Hippocampal formation (tissue), 2 donors: ENCODE measurements at regions not wholly inside any gene's neighbourhood (a gene's known extent, or its start where the extent isn't known, plus 50 kb on each side); places are given as distances from the start of the nearest gene placed in this dataset.

Experiments used
- DNase-seq, 2 donors: peaks; one replicate each; lab custom pipeline; 2025; lab: John Stamatoyannopoulos, UW

DNA sequence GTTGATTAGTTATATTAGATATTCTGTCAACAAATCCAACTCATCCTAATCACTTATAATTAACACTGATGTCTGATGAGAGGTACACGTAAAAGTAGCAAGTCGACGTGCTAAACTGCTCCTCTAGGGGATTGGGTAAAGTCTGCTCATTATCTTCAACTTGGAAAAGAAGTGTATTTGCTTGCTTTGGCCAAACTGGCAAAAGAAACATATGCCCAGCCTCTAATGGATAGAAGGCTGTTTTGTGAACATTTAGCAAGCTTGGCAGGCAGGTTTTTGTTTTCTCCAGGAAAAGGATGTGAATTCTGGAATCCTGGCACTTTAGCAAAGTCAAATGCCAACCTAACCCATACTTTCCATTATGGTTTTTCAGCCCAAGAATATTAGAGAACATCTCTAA is 264.8 kb downstream of the TBL1XR1 start:
- no peak for DNase-seq

DNA sequence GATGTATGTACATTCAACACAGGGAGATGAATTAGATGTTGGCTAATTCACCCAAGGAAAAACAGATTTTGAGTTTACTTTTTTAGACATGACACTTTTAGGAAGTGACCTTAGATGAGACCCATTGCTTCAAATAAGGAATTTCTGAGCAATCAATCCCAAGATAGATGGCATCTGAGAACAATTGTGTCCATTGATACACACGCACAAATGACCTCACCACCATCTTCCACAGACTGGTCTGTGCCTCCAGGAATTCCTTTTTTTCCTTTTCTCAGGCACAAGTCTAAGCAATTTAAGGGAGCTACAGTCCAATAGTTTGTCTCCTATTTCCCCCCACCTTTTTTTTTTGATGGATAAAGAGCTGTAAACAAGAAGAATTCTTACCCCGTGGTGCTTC is 265.3 kb downstream of the TBL1XR1 start:
- no peak for DNase-seq

DNA sequence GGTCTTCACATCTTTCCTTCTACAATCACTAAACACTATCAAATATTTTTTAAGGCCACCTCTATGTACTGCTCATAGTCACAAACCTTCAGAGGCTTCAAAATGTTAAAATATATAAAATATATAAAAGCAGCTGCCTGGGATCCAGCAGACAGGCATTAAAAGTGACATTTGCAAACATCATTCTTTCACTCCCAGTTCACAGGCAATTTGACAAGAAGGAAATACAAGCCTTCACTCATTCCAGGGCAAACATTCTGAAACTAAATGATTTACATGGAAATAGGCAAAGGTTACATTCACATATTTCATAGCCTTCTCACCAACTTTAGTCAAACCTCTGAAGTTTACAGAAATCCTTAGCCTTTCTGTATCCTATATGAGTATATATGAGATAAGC is 266.3 kb downstream of the TBL1XR1 start:
- DNase-seq, result no peak

DNA sequence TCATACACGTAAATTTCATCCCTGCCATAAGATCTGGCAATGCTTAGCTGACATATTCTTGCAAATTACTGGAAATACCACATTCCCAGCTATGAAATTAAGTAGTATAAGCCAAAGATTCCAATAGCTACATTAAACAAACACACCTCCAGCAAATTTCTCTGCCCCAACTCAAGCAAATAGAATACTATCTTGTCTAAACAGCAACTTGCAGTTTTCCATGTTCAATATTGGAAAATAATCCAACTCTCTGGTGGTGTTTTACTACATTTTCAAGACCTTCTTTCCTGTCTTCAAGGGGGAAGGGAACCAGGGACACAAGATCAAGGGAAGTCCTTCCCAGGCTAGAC is 268.7 kb downstream of the TBL1XR1 start:
- DNase-seq, result no peak

DNA sequence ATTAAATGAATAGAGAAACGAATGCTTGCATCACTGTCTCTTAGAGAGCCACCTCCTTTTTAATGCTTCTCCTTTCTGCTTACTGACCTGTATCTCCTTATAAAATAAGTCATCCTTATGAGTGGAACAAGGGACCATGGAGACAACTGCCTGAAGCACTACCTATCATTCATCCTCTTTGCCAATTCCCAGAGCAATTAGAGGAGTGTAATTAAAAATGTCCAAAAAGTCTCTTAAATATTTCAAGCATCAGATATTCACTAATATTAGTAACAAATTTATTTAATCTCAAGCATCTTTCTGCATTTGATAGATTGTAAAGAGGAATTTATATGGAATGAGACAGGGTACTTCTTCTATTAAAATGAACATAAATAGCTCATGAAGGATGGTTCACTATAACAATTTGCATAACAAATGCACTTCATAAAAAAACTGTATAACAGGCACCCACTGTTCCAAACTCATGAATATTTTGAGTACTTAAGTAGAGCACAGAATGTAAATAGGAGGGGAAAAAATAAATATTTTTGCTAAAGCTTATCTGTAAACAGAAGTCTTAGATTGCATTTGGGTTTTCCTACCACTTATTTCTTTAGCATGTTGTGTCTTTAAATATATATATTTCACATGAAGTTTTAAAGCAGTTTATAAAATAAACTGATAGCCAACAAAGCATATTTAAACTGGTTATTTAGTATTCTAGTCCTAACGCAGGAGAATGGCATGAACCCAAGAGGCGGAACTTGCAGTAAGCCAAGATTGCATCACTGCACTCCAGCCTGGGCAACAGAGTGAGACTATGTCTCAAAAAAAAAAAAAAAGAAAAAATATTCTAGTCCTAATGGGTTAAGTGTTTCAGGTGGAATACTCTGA is 269.3 kb downstream of the TBL1XR1 start:
- DNase-seq, result no peak

DNA sequence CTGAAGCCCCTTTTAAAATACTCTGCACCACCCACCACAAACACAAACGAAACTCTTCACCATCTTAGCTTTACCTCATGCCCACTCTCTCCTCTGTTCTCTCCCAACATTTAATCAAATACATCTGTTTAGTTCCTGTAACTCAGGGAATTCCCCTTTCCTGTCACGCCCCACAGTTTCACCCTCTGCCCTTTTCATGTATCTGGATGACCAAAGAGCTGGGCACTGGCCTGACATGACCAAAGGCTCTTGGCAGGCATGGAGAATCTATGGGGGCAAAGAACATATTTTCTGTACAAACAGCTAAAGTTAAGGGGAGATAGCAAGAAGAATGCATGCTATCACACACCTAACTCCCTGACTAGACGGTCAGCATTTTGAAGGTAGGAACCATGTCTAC is 270.0 kb downstream of the TBL1XR1 start:
- no peak for DNase-seq

DNA sequence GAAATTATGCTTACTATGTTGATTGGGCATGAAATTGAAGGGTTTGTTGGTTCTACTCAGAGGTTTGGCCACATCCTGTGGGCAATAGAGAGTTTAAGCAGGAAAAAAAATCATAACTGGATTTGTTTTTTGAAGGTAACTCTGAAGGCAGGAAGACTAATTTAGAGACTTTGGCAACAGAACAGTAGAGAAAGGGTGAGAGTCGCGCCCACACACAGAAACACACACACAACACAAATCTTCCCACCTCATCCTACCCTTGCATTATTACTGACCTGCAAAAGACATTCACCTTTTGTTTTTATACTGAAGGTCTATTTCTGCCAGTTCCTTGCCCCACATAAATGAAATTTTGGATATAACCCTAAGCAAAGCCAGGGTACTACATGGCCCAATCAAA is 270.6 kb downstream of the TBL1XR1 start:
- DNase-seq, result no peak

DNA sequence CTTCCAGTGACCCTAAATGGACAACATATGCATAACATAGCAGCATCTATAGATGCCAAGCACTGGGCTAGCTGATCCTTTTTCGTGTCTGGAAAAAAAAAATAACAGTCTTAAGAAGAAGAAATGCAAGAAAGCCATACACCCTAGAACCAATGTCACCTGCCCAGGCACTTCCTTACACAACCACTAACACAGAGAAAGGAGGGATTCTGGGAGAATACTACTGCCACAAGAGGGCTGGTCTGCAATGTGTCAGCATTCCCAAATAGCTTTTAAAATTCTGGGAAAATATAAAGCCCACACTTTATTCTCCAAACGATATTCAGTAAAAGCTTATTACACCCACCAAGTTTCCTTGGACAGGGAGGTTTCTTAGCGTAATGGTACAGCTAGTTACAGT is 271.2 kb downstream of the TBL1XR1 start:
- DNase-seq, result no peak

DNA sequence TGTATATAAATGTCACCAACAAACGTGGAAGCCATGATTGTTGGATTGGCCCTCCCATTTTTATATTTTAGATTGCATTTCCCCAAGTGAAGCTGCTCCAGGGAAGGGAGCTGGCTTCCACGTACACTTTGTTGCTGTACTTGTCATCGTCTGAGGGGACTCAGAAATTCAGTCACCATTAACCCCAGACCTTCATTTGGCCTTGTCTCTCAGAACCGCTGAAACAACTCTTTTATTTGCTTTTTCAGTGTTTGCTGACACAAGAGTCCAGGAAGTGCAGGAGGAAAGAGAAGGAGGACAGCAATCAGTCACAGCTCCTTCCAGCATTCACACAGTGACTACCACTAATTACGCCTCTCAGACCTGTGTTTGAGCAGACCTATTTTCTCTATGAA is 276.5 kb downstream of the TBL1XR1 start:
- DNase-seq, result no peak

DNA sequence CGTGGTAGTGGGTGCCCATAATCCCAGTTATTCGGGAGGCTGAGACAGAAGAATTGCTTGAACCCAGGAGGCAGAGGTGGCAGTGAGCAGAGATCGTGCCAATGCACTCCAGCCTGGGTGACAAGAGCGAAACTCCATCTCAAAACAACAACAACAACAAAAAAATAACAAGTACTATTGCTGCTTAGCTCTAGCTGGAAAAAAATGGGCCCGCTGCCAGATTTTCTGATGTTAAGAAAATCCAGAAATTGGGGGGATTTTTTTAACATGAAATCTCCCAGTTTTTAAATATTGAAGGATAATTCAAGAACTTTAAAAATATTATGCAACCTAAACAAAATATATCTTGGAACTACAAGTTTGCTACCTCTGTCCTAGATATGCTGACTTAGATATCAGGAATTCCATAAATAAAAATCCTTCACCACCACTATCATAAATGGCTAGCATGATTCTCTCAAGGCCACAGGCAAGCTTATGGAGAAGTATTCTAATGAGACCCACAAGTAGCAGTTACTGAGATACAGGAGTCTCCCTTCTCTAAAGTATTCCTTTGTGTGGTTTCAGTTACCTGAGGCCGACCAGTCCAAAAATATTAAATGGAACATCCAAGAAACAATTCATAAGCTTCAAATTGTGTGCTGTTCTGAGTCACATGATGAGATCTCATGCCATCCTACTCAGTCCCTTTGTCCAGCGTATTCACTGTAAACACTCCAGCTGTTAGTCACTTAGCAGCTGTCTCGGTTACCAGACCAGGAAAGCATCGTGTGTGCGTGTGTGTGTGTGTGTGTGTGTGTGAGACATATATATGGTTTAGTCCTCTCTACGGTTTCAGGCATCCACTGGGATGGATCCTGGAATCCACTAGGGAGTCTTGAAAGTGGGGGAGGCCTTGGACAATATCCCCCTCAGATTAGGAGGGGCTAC is 277.2 kb downstream of the TBL1XR1 start:
- DNase-seq, result no peak

DNA sequence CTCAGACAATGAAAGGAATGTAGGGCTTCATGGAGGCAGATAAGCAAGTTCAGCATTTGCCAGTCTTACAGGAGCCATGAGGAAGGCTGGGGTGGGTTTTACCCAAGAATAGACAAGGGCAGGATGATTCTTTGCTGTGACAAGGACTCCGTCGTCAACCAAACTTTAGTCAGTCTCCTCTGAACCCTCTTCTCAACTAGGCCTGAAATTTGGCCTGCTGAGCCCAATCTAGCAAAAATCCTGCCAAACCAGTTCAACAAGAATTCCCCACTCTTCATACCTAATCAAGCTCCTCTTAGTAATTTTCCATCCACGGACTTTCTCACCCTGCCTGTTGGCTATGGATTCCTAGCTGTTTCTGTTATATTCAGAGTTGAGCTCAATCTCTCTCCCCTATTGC is 280.5 kb downstream of the TBL1XR1 start:
- no peak for DNase-seq

DNA sequence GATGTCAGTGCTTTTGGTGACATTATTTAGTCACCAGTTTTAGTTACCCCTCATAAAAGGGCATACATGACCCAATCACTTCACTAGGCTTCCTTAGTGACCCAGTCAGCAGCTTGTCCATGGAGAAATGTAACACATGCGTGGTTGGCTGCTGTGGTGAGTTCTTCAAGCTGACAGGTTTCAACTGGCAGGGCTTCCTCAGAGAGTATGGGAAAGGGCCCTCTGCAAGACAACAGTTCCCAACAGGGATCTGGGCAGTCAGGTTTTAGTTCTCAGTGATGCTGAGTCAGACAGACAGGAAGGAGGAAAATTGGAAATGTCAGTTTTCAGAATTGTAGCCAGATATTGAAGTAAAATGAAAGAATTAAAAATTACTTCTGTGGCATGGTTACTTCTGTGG is 282.5 kb downstream of the TBL1XR1 start:
- DNase-seq, result no peak

DNA sequence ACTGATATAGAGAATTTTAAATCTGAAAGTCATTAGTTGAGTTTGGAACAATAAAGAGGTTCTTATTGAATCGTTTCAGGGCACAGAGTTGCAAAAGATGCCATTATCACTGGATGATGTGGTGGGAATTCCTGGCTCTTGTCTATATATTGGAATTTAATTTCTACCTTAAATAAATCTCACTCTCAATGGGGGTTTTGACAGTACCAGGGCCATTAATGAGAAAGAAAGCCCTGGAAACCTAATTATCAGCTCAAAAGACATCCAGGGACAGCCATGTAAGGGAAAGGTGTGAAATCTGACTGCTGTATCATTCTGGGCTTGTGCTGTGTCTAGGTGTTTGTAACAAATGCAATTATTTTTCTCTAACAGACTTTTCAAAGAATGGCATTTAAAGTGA is 285.7 kb downstream of the TBL1XR1 start:
- DNase-seq, result no peak

DNA sequence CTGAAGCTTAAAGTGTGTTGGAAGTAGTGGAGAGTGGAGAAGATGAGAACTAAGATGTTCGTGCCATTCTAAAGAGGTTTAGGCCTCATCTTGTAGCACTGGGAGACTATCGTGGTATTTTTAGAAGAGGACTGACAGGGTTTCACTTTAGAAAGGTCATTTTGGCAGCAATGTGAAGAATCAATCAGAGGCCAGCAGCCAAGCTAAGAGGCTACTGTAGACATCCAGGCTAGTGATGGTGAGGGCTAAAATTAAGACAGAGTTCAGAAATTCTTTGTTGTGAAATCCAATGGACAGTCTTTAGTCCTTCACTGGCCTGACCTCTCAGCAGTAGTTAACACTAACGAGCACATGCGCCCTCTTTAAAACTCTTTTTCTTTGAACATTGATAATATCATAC is 288.2 kb downstream of the TBL1XR1 start:
- DNase-seq, result no peak

DNA sequence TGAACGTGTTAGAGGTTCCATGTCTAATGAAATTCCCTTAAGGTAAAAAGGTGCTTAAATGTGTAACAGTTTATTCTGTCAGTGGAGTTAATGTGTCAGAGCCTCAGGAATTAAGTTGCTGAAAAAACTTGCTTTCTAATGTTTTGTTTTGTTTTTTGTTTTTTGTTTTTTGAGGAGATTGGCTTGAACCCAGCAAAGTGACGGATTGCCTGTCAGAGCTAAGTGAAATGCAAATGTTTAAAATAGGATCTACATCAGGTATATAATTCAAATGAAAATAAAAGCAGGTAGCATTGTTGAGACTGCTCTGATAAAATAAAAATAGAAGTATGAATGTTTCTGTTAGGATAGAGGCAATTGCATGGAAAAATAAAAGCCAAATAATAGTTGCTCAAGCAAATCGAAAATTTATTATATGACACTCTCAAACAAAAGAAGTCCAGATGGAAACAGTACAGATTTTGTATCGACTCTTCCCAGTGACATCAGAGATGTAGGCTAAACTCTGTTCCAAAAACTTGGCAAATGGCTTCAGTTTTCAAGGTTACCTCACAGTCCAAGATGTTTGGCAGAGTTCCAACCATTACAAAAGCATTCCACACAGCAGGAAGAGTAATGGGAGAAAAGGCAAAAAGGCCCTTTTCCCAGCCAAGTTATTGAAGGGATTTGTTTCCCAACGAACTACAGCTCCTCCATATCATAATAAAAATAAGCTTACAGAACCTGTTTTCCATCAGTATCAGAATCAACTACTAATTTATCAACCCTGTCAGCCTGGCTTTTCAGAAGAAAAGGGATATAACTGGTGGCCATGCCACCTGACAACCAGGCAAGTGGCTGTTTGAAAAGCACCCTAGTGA is 291.0 kb downstream of the TBL1XR1 start:
- no peak for DNase-seq

DNA sequence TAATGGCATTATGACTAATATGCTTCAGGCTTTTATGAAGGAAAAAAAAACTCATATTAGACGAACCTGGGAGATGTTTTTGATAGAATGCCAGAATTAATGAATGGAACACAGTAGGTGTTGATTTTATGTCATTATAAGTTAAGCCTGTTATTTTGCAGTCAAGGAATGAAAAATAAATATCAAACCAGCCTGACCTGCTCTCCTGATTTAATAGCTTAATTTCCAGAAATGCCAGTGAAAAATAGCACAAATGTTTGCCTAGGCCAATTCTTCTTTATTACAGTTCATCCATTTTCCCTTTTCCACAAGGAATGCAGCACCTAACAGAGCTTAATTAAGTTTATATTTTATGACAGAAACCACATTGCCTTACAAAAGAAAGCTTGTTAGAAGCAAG is 292.0 kb downstream of the TBL1XR1 start:
- DNase-seq, result no peak

DNA sequence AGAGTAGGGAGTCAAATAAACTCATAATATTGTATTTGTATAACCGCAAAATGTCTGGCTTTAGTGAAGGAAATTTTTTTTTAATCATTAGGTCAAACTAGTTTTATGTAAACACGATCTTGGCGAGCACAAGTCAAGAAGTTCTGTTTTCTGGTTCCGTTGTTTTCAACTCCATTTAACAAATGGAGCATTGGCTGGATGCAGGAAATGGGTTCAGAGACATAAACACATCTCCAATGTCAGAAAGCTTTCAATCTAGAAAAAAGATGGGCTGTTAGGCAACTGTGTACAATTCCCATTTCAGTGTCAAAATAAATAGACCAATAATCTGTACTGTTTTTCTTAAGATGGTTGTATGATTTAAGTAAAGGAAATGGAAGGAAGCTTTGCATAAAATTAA is 292.8 kb downstream of the TBL1XR1 start:
- DNase-seq, result no peak

DNA sequence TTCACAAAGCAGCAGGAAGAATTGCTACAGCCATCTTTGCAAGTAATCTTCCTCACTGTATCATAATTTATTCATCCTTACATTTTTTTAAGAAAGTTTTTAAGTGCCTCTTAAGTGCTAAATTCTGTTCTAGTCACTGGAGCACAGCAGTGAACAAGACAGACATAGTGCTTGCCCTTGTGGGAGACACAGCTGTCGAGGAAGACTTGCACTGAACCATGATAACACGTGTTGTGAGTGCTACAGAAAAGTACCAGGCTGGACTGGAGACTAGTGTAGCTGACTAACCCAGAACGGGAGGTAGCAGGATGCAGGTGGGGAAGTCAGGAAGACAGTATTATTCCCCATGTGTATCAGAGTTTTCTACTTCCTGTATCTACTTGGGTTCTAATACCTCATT is 300.6 kb downstream of the TBL1XR1 start:
- DNase-seq, result no peak

DNA sequence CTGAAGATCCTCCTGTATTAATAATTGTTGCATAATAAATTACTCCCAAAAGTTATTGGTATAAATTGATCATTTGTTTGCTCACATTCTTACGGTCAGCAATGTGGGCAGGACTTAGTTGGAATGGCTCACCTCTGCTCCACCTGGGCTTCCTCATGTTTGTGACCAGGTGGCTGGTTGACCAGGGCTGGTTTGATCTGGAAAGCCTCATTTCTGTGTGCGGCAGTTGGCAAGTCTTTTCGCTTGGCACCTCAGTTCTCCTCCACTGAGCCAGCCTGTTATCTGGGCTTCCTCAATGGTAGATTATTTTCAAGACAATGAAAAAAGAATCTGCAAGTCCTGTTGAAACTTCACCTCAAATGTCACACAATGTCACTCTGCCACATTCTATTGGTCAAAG is 301.1 kb downstream of the TBL1XR1 start:
- DNase-seq, result no peak

DNA sequence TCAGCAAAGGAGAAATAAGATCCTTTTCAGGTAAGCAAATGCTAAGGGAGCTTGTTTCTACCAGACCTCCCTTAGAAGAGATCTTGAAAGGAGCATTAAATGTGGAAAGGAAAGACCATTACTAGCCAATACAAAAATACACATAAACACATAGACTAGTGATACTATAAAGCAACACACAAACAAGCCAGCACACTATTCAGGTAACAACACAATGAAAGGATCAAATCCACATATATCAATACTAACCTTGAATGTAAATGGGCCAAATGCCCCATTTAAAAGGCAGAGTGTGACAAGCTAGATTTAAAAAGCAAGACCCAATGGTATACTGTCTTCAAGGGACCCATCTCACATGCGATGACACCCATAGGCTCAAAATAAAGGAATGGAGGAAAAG is 317.6 kb downstream of the TBL1XR1 start:
- DNase-seq, result no peak

DNA sequence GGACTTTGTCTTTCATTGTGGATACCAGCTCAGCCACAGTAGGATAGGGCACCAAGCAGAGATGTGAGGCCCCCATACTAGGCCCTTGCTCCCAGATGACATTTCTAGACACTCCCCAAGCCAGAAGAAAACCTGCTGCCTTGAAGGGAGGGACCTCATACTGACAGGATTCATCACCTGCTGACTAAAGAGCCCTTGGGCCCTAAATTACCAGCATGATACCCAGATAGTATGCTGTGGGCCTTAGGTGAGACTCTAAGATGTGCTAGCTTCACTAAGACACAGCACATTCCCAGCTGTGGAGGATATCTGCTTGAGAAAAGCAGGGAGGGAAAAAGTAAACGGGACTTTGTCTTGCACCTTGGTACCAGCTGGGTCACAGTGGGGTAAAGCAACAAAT is 324.0 kb downstream of the TBL1XR1 start:
- DNase-seq, result no peak

DNA sequence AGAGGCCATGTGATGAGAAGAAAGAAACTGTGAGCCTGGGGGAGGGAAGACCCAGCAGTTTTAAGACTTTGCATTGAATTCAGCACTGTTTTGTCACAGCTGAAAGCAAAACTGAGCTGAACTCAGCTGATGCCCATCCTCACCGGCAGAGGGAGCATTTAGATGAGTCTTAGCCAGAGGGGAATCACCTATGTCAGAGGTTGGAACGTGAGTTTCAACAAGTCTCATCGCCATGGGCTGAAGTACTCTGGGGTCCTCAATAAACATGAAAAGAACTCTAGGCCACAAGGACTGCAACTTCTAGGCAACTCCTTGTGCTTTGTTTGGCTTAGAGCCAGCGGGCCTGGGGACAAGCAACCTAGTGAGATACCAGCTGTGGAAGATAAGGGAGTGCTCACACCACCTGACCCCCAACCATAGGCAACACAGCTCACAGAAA is 324.5 kb downstream of the TBL1XR1 start:
- DNase-seq, result peak in 1 of 2 donors; percentile 5
